GM06990 (cell line): ENCODE measurements at regions not wholly inside any gene's neighbourhood (a gene's known extent, or its start where the extent isn't known, plus 50 kb on each side); places are given as distances from the start of the nearest gene placed in this dataset.
"Not testable (repeated sequence)": the region's sequence is repeated elsewhere in the genome, so short reads cannot be mapped to it uniquely, and the experiment has no call there.

Source experiments
- DNase-seq: peaks from one replicate; pipeline ENCODE4 v3.0.0-alpha.2; 2011; ENCODE audit not compliant: insufficient read length; ENCODE audit errors: extremely low read depth
- H3K27me3 ChIP-seq: replicated peaks from 2 replicates; pipeline ENCODE4 v1.6.0; 2011; ENCODE audit warnings: low read length; ENCODE audit not compliant: control insufficient read depth, insufficient read depth
- H3K36me3 ChIP-seq: 2 replicates; pipeline ENCODE4 v1.5.1; 2011; ENCODE audit warnings: low read length; ENCODE audit not compliant: control insufficient read depth, insufficient read depth
- H3K4me3 ChIP-seq: replicated peaks from 2 replicates; pipeline ENCODE4 v1.5.1; 2011; ENCODE audit warnings: low read depth, mild to moderate bottlenecking, control low read depth, low read length
- CTCF ChIP-seq: IDR thresholded peaks from 2 replicates; pipeline ENCODE4 v1.5.1; 2011; ENCODE audit warnings: low read length, control low read depth, mild to moderate bottlenecking, inconsistent platforms; ENCODE audit not compliant: insufficient read depth, poor library complexity, severe bottlenecking

GRCh38 chr5:63400079-63400478 is 562.2 kb downstream of the HTR1A start:
- Histone ChIP-seq H3K4me3 (no peak overlapping the region), H3K27me3 (no peaks in the 10 kb centered on the region), H3K36me3 (no peaks in the 10 kb centered on the region)
- DNase-seq, result no peak
- TF ChIP-seq CTCF, result no peak

- no peak for DNase-seq
- Histone ChIP-seq H3K27me3 (no peaks in the 10 kb centered on the region), H3K36me3 (no peaks in the 10 kb centered on the region), H3K4me3 (no peak overlapping the region)
- TF ChIP-seq CTCF, result no peak
Measured at GRCh38 chr5:63398346-63398745, 563.9 kb downstream of the HTR1A start.

DNA sequence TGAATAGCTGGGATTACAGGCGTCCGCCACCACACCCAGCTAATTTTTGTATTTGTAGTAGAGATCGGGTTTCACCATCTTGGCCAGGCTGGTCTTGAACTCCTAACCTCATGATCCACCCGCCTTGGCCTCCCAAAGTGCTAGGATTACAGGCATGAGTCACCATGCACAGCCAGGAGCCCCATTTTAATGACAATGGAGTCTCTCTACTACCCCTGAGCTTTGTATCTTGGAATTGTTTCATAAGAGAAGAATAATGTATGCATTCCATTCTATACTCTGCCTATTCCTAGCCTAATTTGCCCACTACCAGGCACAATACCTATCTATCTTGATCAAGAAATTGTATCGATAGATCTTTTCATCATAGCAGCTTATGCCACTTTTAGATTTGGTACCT is 574.1 kb downstream of the HTR1A start:
- H3K36me3 ChIP-seq, H3K27me3 ChIP-seq, DNase-seq, H3K4me3 ChIP-seq: not testable (repeated sequence)

GRCh38 chr5:63375851-63376250 is 586.4 kb downstream of the HTR1A start:
- no peak overlapping the region for H3K4me3 ChIP-seq
- no peak for TF ChIP-seq CTCF
- no peak for DNase-seq
- H3K36me3 ChIP-seq, result no peaks in the 10 kb centered on the region
- H3K27me3 ChIP-seq, result no peaks in the 10 kb centered on the region

- Histone ChIP-seq H3K27me3 (no peaks in the 10 kb centered on the region), H3K4me3 (no peak overlapping the region), H3K36me3 (no peaks in the 10 kb centered on the region)
- no peak for TF ChIP-seq CTCF
- no peak for DNase-seq
Measured at GRCh38 chr5:63374085-63374484, 588.2 kb downstream of the HTR1A start.

DNA sequence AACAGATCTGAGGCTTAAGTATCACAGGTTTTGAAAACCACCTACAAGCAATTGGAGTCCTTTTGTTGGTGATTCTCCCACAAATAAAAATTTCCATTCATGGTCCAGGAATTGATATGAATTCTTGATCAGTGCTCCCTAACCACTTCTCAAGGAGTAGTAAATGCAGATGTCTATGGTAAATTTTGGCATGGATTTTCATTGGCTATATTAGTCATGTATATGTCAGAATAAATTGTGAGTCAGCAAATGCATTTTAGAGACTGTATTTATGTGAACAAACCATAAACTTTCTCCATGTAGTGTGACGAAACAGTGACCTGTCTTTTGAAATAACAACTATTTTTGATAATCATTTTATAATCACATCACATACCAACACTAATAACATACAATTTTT is 611.1 kb downstream of the HTR1A start:
- no peaks in the 10 kb centered on the region for H3K36me3 ChIP-seq
- H3K4me3 ChIP-seq, result no peak overlapping the region
- no peak for TF ChIP-seq CTCF
- DNase-seq, result no peak
- no peaks in the 10 kb centered on the region for H3K27me3 ChIP-seq
